NCI-H2227 treated with DMSO at 0.1 percent for 48 hours (cell line): ENCODE measurements at regions not wholly inside any gene's neighbourhood (a gene's known extent, or its start where the extent isn't known, plus 50 kb on each side); places are given as distances from the start of the nearest gene placed in this dataset.
"Not testable (repeated sequence)": the region's sequence is repeated elsewhere in the genome, so short reads cannot be mapped to it uniquely, and the experiment has no call there.

ENCODE experiments used
- DNase-seq: peaks from one replicate; lab custom pipeline; 2025; lab: John Stamatoyannopoulos, UW

- no peak for DNase-seq
Measured at GRCh38 chr19:57033576-57033975, 86.2 kb upstream of the USP29 start.

GRCh38 chr19:57034544-57034943 is 85.2 kb upstream of the USP29 start:
- no peak for DNase-seq

GRCh38 chr19:57035740-57036139 is 84.0 kb upstream of the USP29 start:
- not testable (repeated sequence) for DNase-seq

GRCh38 chr19:57037556-57037955 is 82.2 kb upstream of the USP29 start:
- DNase-seq: no peak

GRCh38 chr19:57047743-57048142 is 72.0 kb upstream of the USP29 start:
- DNase-seq: no peak

- DNase-seq: no peak
Measured at GRCh38 chr19:57050863-57051262, 68.9 kb upstream of the USP29 start.

- no peak for DNase-seq
Measured at GRCh38 chr19:57052081-57052480, 67.7 kb upstream of the USP29 start.

- no peak for DNase-seq
Measured at GRCh38 chr19:57053401-57053800, 66.4 kb upstream of the USP29 start.

GRCh38 chr19:57055956-57056355 is 63.8 kb upstream of the USP29 start:
- no peak for DNase-seq

- DNase-seq: peak; percentile 71
Measured at GRCh38 chr19:57057036-57057686, 62.6 kb upstream of the USP29 start.

GRCh38 chr19:57058871-57059270 is 60.9 kb upstream of the USP29 start:
- no peak for DNase-seq

- no peak for DNase-seq
Measured at GRCh38 chr19:57063070-57063469, 56.7 kb upstream of the USP29 start.

GRCh38 chr19:57067440-57067839 is 52.3 kb upstream of the USP29 start:
- no peak for DNase-seq

GRCh38 chr19:57068311-57068710 is 51.5 kb upstream of the USP29 start:
- DNase-seq: no peak

GRCh38 chr19:57068921-57069697 is 50.7 kb upstream of the USP29 start:
- peak; percentile 62 for DNase-seq
